GM12872 (cell line): ENCODE measurements at regions not wholly inside any gene's neighbourhood (a gene's known extent, or its start where the extent isn't known, plus 50 kb on each side); places are given as distances from the start of the nearest gene placed in this dataset.

Experiments
- TF ChIP-seq, protein P1 (sequence below): IDR thresholded peaks from 3 replicates; pipeline ENCODE4 v1.5.1; 2011; ENCODE audit warnings: low read depth, mild to moderate bottlenecking, low read length, moderate library complexity; ENCODE audit not compliant: insufficient read depth

DNA sequence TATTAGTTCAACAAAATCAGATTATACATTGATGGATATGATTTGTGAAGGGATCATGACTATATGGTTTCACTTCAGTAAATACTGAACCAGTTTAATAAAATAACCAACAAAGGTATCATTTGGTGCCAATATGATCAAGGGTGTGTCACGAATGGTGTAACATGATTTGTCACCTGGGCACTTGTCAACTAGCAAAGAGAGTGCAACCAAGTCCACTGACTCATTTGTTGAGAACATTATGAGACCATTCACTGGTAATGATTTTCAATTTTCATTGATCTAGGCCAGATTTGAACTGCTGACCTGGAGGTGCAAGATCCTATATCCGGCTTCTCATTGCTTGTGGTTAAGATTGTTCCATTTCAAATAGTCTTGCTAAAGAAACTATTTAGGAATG, 1037.9 kb downstream of the ROBO2 start:
- TF ChIP-seq, protein P1, sequence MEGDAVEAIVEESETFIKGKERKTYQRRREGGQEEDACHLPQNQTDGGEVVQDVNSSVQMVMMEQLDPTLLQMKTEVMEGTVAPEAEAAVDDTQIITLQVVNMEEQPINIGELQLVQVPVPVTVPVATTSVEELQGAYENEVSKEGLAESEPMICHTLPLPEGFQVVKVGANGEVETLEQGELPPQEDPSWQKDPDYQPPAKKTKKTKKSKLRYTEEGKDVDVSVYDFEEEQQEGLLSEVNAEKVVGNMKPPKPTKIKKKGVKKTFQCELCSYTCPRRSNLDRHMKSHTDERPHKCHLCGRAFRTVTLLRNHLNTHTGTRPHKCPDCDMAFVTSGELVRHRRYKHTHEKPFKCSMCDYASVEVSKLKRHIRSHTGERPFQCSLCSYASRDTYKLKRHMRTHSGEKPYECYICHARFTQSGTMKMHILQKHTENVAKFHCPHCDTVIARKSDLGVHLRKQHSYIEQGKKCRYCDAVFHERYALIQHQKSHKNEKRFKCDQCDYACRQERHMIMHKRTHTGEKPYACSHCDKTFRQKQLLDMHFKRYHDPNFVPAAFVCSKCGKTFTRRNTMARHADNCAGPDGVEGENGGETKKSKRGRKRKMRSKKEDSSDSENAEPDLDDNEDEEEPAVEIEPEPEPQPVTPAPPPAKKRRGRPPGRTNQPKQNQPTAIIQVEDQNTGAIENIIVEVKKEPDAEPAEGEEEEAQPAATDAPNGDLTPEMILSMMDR: no peak

DNA sequence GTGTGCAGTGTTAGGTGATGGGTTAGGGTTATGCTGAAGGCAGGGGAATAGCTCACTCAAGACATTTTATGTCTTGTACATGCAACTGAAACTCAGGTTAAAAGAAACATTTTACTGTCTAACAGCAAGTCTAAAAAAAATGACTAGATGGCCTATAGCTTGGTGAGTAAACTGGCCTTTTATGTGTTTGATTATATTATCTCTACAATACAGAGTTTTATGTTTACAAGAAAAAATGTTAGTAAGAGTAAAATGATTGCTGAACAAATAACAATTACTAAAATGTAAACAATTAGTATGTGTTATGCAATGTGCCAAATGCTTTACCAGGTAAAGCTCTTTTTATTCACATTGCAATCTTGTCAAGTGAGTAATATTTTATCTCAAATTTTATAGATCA, 1039.6 kb downstream of the ROBO2 start:
- TF ChIP-seq, protein P1: no peak

DNA sequence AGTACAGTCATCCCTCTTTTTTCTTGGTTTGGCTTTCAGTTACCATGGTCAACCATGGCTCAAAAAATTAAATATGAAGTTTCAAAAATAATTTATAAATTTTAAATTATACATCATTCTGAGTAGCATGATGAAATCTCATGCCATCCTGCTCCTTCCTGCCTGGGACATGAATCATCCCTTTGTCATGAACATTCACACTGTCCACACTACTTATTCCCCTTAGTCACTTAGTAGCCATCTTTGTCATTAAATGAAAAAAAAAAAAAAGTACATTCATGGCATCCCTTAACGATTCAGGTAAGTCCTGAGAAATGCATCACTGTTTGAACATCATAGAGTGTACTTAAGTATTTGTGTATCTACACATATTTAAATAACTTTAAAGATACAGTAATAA, 1046.3 kb downstream of the ROBO2 start:
- TF ChIP-seq, protein P1: no peak

DNA sequence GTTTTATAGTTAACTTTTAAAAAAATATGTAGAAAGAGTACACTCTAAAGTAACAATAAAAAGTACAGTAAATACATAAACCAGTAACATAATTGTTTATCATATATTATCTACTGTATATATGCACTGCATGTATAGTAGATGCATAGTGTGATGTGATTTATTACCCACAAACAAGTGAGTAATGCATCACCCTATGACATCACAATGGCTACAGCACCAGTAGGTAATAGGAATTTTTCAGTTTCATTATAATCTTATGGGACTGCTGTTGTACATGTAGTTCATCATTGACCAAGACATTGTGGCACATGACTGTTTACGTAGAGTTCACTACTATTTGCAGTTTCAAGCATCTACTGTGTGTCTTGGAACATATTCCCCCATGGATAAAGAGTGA, 1047.2 kb downstream of the ROBO2 start:
- TF ChIP-seq, protein P1: no peak

DNA sequence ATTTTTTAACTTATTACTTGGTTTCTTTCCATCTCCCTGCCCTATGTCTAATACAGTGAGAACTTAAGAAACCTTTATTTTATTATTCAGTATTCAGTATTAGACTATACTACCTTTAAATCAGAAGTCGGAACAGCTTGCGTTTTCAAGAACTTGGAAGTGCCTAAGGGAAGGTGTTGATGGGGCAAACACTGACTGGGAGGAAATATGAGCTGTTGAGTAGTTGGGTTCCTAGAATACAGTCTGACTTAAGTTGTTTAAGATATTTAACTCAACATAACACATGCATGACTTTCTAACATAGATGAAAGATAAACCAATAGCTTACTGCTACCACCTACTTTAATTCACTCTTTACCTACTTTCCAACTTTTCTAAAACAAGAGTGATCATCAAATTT, 1048.1 kb downstream of the ROBO2 start:
- TF ChIP-seq, protein P1: no peak

DNA sequence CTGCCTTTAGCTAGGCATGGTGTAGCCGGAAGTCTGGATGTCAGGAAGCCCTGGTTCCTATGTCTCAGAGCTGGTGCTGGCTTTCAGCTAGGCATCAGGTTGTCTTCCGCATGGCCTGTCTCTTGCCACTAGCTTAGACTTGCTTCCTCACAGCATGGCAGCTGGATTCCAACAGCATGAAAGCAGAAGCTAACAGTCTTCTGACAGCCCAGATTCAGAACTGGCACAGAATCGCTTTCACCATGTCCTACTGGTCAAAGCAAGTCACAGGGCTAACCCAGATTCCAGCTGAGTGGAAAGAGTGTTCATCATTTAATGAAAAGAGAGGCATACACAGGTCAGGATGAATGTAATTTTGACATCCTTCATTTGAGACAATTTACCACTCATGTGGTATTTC, 1050.5 kb downstream of the ROBO2 start:
- TF ChIP-seq, protein P1: no peak

DNA sequence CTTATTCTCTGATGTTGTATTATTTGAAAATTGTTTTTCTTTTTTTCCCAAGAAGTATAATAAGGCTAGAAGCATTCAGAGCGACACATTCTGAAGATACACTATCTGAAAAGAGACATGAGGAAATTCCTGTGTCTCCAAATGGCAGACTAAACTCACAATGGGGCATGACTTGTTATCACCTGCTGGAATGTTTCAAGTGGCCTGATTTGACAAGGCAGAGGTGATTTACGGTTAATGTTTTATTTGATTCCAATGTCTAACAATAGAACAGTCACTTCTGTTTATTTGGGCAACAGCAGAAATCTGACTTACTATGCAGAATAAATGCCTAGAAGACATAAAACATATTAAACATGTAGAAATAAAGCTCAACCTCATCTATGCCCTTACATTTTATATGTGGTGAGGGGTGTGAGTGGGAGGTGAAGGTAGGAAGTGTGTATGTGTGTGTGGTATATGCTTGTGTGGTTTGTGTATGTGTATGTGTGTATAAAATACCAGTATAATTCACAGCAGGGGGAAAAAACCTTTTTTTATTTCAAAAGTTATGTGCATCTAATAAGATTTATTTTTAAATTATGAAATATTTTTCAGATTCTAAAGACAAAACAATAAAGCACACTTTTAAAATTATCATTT, 1051.7 kb downstream of the ROBO2 start:
- TF ChIP-seq, protein P1: no peak
